ENCODE measurements at regions not wholly inside any gene's neighbourhood (a gene's known extent, or its start where the extent isn't known, plus 50 kb on each side); places are given as distances from the start of the nearest gene placed in this dataset.

DNA sequence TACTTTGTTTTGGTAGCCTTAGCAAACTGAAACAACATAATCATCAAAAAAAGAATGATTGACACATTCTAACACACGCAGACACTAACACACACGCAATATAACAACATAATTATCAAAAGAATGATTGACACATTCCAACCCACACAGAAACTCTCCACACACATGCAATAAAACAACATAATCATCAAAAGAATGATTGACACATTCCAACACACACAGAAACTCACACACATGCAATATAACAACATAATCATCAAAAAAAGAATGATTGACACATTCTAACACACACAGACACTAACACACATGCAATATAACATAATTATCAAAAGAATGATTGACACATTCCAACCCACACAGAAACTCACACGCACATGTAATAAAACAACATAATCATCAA lies 172.4 kb downstream of the THBS2 start:
- no peak for DNase-seq

DNA sequence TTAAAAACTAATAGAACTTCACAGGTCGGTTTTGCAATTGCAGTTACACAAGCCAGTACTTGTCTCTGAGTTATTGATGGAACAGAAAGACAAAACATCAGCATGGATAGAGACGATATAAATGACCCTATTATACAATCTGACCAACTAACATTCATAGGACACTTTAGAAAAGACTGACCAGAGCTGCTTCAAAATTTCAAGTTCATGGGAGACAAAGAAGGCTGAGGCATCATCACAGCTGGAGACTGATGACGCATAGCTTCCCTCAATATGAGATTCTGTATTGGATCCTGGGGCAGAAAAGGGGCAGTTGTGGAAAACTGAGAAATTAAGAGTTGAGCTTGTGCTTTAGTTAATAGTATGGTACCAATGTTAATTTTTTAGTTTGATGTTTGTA lies 174.0 kb downstream of the THBS2 start:
- DNase-seq: no peak

- DNase-seq: no peak
Observed at GRCh38 chr6:169078399-169079145, 175.1 kb downstream of the THBS2 start.

DNA sequence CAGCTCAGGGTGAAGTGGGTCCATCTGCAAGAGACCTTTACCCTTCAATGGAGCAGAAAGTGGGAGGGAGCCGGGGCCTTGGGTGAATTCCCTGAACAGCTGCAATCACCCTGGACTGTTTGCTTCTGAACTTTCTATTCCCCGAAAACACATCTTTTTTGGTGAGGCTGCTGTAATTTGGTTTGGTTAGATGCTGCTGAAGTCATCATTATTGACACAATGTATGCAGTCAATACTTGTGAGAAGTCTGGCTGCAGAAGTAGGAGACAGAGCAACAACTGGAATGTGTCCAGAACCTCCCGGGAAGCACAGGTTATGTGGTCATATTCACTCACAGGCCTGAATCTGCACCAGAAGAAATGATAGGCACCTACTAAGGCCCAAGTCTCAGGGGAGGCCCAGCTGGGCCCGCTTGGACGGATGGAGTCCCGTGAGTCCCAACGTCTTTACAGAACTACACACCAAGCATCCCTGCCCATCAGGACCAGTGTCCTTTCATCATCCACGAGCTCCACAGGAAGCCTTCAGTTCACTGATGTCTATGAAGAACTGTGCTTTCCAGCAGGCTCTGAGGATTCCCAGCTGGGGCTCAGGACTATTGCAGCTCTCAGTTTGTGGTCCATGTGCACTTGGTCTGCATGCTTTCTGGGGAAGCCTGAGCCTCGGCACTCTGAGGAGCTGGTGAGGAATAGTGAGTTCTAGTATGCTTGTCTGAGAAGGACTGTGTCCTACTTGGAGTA lies 177.6 kb downstream of the THBS2 start:
- DNase-seq: no peak

DNA sequence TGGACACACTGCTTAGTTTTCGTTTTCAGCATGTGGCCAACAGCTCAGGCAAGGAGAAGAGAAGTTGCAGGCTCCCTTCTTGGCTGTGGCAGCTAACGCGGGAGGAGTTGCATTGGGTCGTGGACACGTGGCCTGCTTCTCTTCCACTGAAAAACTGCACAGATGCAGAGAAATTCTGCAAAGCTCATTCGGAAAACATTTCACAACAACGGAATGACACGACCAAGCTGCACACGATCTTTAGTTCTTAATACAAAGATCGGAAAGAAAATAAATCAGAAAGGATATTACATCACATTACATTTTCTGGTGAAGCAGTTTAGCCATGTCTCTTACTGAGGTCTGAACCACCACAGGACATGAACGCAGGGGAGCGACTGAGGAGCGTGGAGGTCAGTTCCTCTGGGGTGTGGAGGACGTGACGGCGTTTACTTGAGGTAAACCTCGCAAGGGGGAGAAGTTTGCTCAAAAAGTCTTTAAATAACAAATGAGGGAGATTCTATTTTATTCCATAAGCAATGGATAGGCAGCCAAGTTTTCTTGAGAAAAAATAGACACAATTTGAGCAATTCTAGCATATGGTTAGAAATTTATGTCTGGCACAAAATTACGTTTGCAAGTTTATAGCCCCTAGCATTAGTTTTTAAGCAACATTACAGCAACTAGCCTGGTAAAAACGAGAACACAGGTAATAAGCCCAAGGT lies 178.3 kb downstream of the THBS2 start:
- no peak for DNase-seq

GRCh38 chr6:169074526-169074925 lies 179.1 kb downstream of the THBS2 start:
- DNase-seq: no peak

DNA sequence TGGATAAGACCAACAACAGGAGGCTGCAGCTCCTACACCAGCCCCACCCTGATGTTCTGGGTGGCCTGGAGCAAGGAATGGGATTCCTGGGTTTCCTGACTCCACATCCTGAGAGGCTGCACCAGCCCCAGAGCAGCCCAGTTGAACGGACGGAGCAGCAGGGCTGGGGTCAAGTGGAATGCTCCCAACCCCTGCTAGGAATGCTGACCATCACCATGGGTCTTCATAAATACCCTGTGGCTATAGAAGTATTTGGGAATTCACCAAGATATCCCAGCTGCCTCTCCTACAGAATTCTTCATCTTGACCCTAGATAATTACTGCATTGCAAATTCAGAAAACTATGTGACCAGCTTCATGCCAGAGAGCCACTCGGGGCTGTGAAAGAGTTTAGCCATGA lies 180.3 kb downstream of the THBS2 start:
- no peak for DNase-seq

GRCh38 chr6:169072127-169073042 lies 181.3 kb downstream of the THBS2 start:
- DNase-seq: no peak

DNA sequence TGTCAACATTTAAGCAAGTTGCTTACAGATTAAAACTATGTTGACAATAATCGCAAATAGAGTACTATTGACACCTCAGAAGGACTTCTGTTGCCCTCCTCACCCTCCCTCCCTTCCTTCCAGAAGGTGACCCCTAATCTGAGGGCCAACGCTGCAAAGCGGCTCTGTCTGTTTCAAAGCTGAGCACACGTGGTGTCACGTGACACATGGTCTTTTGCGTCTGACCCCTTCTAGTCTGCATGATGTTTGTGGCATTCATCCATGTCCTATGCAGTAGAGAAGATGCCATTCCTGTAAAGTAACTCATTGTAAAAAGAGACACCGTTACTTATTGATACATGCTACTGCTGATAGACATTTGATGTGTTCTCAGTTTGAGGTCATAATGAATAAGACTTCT lies 182.3 kb downstream of the THBS2 start:
- DNase-seq: no peak

GRCh38 chr6:169070506-169071176 lies 183.0 kb downstream of the THBS2 start:
- DNase-seq: no peak

DNA sequence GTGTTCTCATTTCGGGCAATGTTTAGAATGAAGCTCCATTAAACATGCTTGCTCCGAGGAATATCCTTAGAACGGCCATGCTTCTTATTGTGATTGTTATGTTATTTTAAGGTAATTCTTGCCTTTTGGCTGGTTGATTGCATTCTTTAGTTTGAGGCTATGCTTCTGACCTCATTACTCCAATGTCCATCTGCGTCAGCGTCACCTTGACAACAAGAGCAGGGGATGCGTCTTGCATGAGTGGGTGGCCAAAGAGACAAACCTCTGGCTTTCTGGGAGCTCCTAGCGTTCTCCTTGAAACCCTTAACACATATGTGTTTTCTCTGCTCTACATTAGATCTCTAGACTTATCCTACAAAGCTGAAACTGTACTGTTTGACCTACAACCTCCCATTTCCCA lies 184.3 kb downstream of the THBS2 start:
- no peak for DNase-seq

DNA sequence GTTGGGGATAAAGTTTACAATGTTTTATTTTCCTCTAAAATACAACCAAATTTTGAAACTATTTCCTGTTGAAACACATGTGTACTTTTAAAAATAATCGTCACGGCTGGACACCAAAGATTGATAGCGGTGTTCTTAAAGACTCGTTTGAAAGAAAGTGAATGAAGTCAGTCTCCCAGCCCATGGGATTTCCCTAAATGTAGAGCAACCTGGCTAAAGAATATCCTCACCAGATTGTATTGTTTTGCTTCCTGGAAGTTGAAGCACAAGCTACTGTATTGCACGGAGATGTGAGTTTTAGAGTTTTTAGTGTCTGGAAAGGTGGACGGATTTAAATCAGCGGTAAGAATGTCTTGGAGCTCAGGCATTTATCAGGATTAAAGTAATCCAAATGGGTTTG lies 189.5 kb downstream of the THBS2 start:
- DNase-seq: no peak

DNA sequence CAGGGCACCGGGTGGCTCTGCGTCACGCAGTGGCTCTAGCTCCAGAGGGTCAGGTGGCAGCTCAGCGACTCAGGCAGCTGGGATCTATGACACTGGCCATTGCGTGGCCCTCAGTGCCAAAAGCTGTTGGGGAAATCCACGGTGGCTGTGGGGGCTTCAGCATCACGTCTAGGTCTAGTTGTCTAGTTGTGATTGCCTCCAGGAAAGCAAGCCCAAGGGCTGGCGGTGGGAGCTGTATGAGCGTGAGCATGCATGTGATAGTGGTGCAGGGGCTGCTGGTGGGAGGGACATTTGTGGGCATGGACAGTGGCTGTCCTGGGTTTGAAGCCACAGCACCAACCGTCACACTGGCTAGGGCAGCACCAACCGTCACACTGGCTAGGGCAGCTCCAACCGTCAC lies 191.4 kb downstream of the THBS2 start:
- no peak for DNase-seq

GRCh38 chr6:169058634-169059033 lies 195.0 kb downstream of the THBS2 start:
- no peak for DNase-seq

GRCh38 chr6:169052462-169052861 lies 201.2 kb downstream of the THBS2 start:
- DNase-seq: no peak

DNA sequence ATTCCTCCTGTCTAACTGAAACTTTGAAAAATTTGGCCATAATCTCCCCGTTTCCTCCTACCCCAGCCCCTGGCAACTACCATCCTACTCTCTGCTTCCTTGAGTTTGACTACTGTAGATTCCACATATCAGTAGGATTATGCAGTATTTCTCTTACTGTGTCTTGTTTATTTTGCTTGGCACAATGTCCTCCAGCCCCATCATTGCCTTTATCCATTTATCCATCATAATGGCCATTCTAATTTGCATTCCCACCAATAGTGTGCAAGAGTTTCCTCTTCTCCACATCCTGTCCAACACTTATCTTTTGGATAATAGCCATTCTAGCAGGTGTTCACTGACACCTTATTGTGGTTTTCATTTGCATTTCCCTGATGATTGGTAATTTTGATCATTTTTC lies 202.3 kb downstream of the THBS2 start:
- no peak for DNase-seq

DNA sequence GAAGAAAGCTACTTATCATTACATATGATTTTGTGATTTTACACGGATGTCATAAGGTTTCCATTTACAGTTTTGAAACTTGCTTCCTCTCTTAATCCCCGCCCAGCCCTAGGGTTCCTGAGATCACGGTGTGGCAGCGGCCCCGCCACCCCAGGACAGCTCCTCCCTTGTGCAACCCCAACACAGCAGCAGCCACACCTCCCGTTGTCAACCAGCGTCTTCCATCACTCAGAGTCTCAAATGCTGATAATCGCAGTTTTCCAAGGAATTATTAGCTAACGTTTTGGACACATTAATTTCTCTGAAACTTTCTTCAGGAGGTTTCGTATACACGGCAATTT lies 204.8 kb downstream of the THBS2 start:
- DNase-seq: no peak

DNA sequence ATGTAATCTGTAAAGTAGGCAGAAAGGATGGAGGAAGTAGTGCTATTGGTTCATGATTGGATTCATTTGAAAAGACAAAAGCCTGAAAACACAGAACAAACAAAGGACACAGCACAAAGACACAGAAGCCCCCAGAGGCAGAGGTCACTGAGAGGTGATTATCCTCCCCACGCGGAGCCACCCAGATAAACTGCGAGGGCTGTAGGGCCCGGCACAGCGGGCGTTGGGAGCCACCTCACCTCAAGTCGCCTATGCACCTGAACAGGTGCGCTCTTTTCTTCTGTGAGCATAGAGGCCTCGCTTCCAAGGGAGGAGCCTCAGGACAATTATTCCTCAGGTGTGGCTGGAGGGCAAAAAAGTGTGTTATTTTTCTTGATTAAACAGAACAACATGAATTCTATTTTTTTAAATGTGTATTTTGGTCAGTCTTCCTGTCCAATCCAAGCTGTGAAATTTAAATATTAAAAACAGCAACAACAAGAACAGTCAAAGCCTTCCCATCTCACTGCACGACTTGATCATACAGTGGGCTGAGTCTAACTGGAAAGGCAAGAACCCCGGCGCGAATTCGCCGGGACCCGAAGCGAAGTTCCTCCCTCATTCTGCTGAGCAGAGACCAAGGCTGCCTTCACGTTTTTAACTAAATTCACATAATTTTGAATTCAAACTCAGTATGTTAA lies 205.3 kb downstream of the THBS2 start:
- DNase-seq: no peak

GRCh38 chr6:169047345-169047744 lies 206.3 kb downstream of the THBS2 start:
- DNase-seq: no peak

- DNase-seq: no peak
Observed at GRCh38 chr6:169046483-169047192, 207.0 kb downstream of the THBS2 start.

- no peak for DNase-seq
Observed at GRCh38 chr6:169046021-169046420, 207.6 kb downstream of the THBS2 start.

Data from right kidney (tissue), 1 donor.